ENCODE measurements at regions not wholly inside any gene's neighbourhood (a gene's known extent, or its start where the extent isn't known, plus 50 kb on each side); places are given as distances from the start of the nearest gene placed in this dataset.

- peaks cover 2 to 11% (median 5%) of the 10 kb centered on the region in 4 donors for H3K4me1 Mint-ChIP-seq
- ATAC-seq (no peak), DNase-seq (no peak)
- H3K4me3 Mint-ChIP-seq, result no peak overlapping the region
- POLR2A ChIA-PET, result no interaction called here
- H3K9me3 Mint-ChIP-seq, result peaks cover 0 to 2% (median 0%) of the 10 kb centered on the region in 9 donors
- H3K36me3 Mint-ChIP-seq, result no peaks in the 10 kb centered on the region
- no peak overlapping the region for H3K27ac Mint-ChIP-seq
- H3K27me3 Mint-ChIP-seq, result peaks cover 23 to 51% (median 26%) of the 10 kb centered on the region in 5 donors
Observed at GRCh38 chr1:98058676-98059075, 137.8 kb upstream of the DPYD start.

- Mint-ChIP-seq H3K4me3 (no peak overlapping the region), H3K4me1 (peaks cover 9 to 22% (median 13%) of the 10 kb centered on the region in 4 donors), H3K27me3 (peaks cover 27 to 64% (median 35%) of the 10 kb centered on the region in 5 donors)
Observed at GRCh38 chr1:98057236-98057910, 136.5 kb upstream of the DPYD start.

GRCh38 chr1:98056781-98057180, 135.9 kb upstream of the DPYD start:
- Mint-ChIP-seq H3K4me1 (peaks cover 9 to 22% (median 13%) of the 10 kb centered on the region in 4 donors), H3K36me3 (no peaks in the 10 kb centered on the region), H3K4me3 (no peak overlapping the region), H3K27ac (no peak overlapping the region), H3K9me3 (no peaks in the 10 kb centered on the region), H3K27me3 (peaks cover 32 to 70% (median 39%) of the 10 kb centered on the region in 5 donors)
- ATAC-seq (no peak), DNase-seq (no peak)
- POLR2A ChIA-PET, result no interaction called here

More at GRCh38 chr1:98057236-98057910, 136.5 kb upstream of the DPYD start:
- Mint-ChIP-seq H3K27ac (no peak overlapping the region), H3K9me3 (no peaks in the 10 kb centered on the region), H3K36me3 (no peaks in the 10 kb centered on the region)
- POLR2A ChIA-PET, result no interaction called here
- ATAC-seq, result no peak
- no peak for DNase-seq

- POLR2A ChIA-PET, result interaction anchor here (0.6 kb wide), 1 partner anchor 90 kb away, joined by 3 read pairs; no protein-coding TSS in a partner anchor
- no peaks in the 10 kb centered on the region for H3K36me3 Mint-ChIP-seq
- no peak overlapping the region for H3K27ac Mint-ChIP-seq
- DNase-seq, result no peak
- H3K4me1 Mint-ChIP-seq, result peaks cover 9 to 22% (median 13%) of the 10 kb centered on the region in 4 donors
- peaks cover 38 to 79% (median 46%) of the 10 kb centered on the region in 5 donors for H3K27me3 Mint-ChIP-seq
- no peak for ATAC-seq
- no peaks in the 10 kb centered on the region for H3K9me3 Mint-ChIP-seq
- H3K4me3 Mint-ChIP-seq, result no peak overlapping the region
Observed at GRCh38 chr1:98055457-98055856, 134.6 kb upstream of the DPYD start.

- ATAC-seq (no peak), DNase-seq (no peak)
- Mint-ChIP-seq H3K4me1 (peaks cover 9 to 22% (median 13%) of the 10 kb centered on the region in 4 donors), H3K4me3 (peak overlapping the region in 8 of 10 donors; percentile 52 to 79 (median 68)), H3K9me3 (no peaks in the 10 kb centered on the region), H3K27ac (no peak overlapping the region), H3K36me3 (no peaks in the 10 kb centered on the region), H3K27me3 (peaks cover 42 to 79% (median 52%) of the 10 kb centered on the region in 5 donors)
- POLR2A ChIA-PET, result no interaction called here
Observed at GRCh38 chr1:98054786-98055185, 134.0 kb upstream of the DPYD start.

GRCh38 chr1:98054367-98054701, 133.5 kb upstream of the DPYD start:
- DNase-seq, result no peak
- no peak for ATAC-seq
- no peak overlapping the region for H3K27ac Mint-ChIP-seq
- peaks cover 46 to 82% (median 57%) of the 10 kb centered on the region in 5 donors for H3K27me3 Mint-ChIP-seq
- H3K4me3 Mint-ChIP-seq, result peak overlapping the region; percentile 52 to 79 (median 68)
- no peaks in the 10 kb centered on the region for H3K9me3 Mint-ChIP-seq
- POLR2A ChIA-PET, result no interaction called here
- H3K4me1 Mint-ChIP-seq, result peaks cover 10 to 24% (median 17%) of the 10 kb centered on the region in 4 donors
- H3K36me3 Mint-ChIP-seq, result no peaks in the 10 kb centered on the region

- Mint-ChIP-seq H3K4me1 (peaks cover 12 to 30% (median 23%) of the 10 kb centered on the region in 4 donors), H3K4me3 (peak overlapping the region; percentile 60 to 79 (median 71)), H3K27me3 (peaks cover 42 to 88% (median 63%) of the 10 kb centered on the region in 5 donors), H3K27ac (peak overlapping the region in 1 of 10 donors; percentile 43), H3K9me3 (no peaks in the 10 kb centered on the region), H3K36me3 (no peaks in the 10 kb centered on the region)
- POLR2A ChIA-PET, result no interaction called here
- peak; percentile 90 to 94 for ATAC-seq
- peak; percentile 12 to 67 (median 54) for DNase-seq
Observed at GRCh38 chr1:98053471-98054366, 132.9 kb upstream of the DPYD start.

GRCh38 chr1:98051065-98051675, 130.3 kb upstream of the DPYD start:
- POLR2A ChIA-PET, result no interaction called here
- peaks cover 0 to 6% (median 3%) of the 10 kb centered on the region in 3 donors for H3K36me3 Mint-ChIP-seq
- H3K4me1 Mint-ChIP-seq, result peaks cover 17 to 43% (median 33%) of the 10 kb centered on the region in 4 donors
- peaks cover 52 to 98% (median 73%) of the 10 kb centered on the region in 5 donors for H3K27me3 Mint-ChIP-seq
- DNase-seq, result peak; percentile 32 to 80 (median 66)
- peaks cover 0 to 3% (median 0%) of the 10 kb centered on the region in 9 donors for H3K9me3 Mint-ChIP-seq
- ATAC-seq, result peak in 1 of 2 donors; percentile 38
- no peak overlapping the region for H3K4me3 Mint-ChIP-seq
- H3K27ac Mint-ChIP-seq, result no peak overlapping the region

GRCh38 chr1:98049370-98050135, 128.7 kb upstream of the DPYD start:
- DNase-seq, result peak in 1 of 10 donors; percentile 44
- Mint-ChIP-seq H3K9me3 (peaks cover 0 to 3% (median 0%) of the 10 kb centered on the region in 9 donors), H3K4me3 (peak overlapping the region in 3 of 10 donors; percentile 13 to 58 (median 23)), H3K27me3 (peaks cover 49 to 91% (median 76%) of the 10 kb centered on the region in 5 donors), H3K27ac (peak overlapping the region in 1 of 10 donors; percentile 30), H3K36me3 (peaks cover 0 to 8% (median 5%) of the 10 kb centered on the region in 3 donors), H3K4me1 (peaks cover 18 to 50% (median 43%) of the 10 kb centered on the region in 4 donors)
- POLR2A ChIA-PET, result interaction anchor here (1.0 kb wide), 1 partner anchor 129 kb away, joined by 3 read pairs; the partner anchor contains the start of gene DPYD
- ATAC-seq, result no peak

GRCh38 chr1:98048751-98049325, 128.0 kb upstream of the DPYD start:
- Mint-ChIP-seq H3K4me3 (peak overlapping the region in 3 of 10 donors; percentile 18 to 58 (median 43)), H3K4me1 (peaks cover 17 to 50% (median 44%) of the 10 kb centered on the region in 4 donors), H3K36me3 (peaks cover 0 to 8% (median 5%) of the 10 kb centered on the region in 3 donors), H3K27me3 (peaks cover 54 to 91% (median 80%) of the 10 kb centered on the region in 5 donors), H3K27ac (no peak overlapping the region), H3K9me3 (peaks cover 0 to 4% (median 0%) of the 10 kb centered on the region in 9 donors)
- no peak for ATAC-seq
- DNase-seq, result no peak
- POLR2A ChIA-PET, result no interaction called here

- DNase-seq, result peak; percentile 36 to 73 (median 57)
- POLR2A ChIA-PET, result no interaction called here
- H3K36me3 Mint-ChIP-seq, result peaks cover 0 to 8% (median 5%) of the 10 kb centered on the region in 3 donors
- H3K4me1 Mint-ChIP-seq, result peaks cover 13 to 44% (median 41%) of the 10 kb centered on the region in 4 donors
- H3K4me3 Mint-ChIP-seq, result peak overlapping the region in 7 of 10 donors; percentile 16 to 44 (median 31)
- peak; percentile 78 to 84 for ATAC-seq
- H3K27me3 Mint-ChIP-seq, result peaks cover 55 to 91% (median 80%) of the 10 kb centered on the region in 5 donors
- H3K27ac Mint-ChIP-seq, result peak overlapping the region in 2 of 10 donors; percentile 3 to 18
- H3K9me3 Mint-ChIP-seq, result peaks cover 0 to 7% (median 0%) of the 10 kb centered on the region in 9 donors
Observed at GRCh38 chr1:98048244-98048643, 127.4 kb upstream of the DPYD start.

All from naive thymus-derived CD8-positive, alpha-beta T cell (primary cell).